Loucy (cell line): ENCODE measurements at regions not wholly inside any gene's neighbourhood (a gene's known extent, or its start where the extent isn't known, plus 50 kb on each side); places are given as distances from the start of the nearest gene placed in this dataset.

Source experiments
- H2AFZ ChIP-seq: fragments of 200-600 bp; sonication (generic); 2 replicates; pipeline ENCODE4 v1.6.0; 2016; ENCODE audit warnings: antibody characterized with exemption, mild to moderate bottlenecking, low read length, moderate library complexity
- H3F3A ChIP-seq: fragments of 200-600 bp; 2 replicates; pipeline ENCODE4 v1.6.0; 2016; ENCODE audit warnings: antibody characterized with exemption, low read depth, mild to moderate bottlenecking
- H3K27me3 ChIP-seq: fragments of 200-600 bp; sonication (generic); 2 replicates; pipeline ENCODE4 v1.6.1; 2014; ENCODE audit warnings: low read length, mild to moderate bottlenecking; ENCODE audit not compliant: insufficient read depth, poor library complexity, severe bottlenecking
- H3K36me3 ChIP-seq: fragments of 200-600 bp; sonication (generic); 2 replicates; pipeline ENCODE4 v1.6.1; 2016; ENCODE audit warnings: low read length; ENCODE audit not compliant: insufficient read depth
- H3K4me1 ChIP-seq: fragments of 200-600 bp; sonication (generic); 2 replicates; pipeline ENCODE4 v1.5.1; 2014; ENCODE audit warnings: low read length, mild to moderate bottlenecking; ENCODE audit not compliant: insufficient read depth, poor library complexity, severe bottlenecking
- H3K4me2 ChIP-seq: fragments of 200-600 bp; sonication (generic); 2 replicates; pipeline ENCODE4 v1.6.0; 2014; ENCODE audit warnings: antibody characterized with exemption, low read length, low read depth, mild to moderate bottlenecking; ENCODE audit not compliant: poor library complexity, severe bottlenecking
- H3K4me3 ChIP-seq: fragments of 200-600 bp; sonication (generic); 2 replicates; pipeline ENCODE4 v1.5.1; 2014; ENCODE audit warnings: low read length, mild to moderate bottlenecking, mixed read lengths; ENCODE audit not compliant: poor library complexity, severe bottlenecking
- H3K79me2 ChIP-seq: fragments of 200-600 bp; sonication (generic); 2 replicates; pipeline ENCODE4 v1.6.1; 2014; ENCODE audit warnings: low read length; ENCODE audit not compliant: insufficient read depth
- H3K9ac ChIP-seq: fragments of 200-600 bp; sonication (generic); 2 replicates; pipeline ENCODE4 v1.6.0; 2014; ENCODE audit warnings: mild to moderate bottlenecking, low read depth, low read length, moderate library complexity; ENCODE audit not compliant: poor library complexity, severe bottlenecking
- H3K9me2 ChIP-seq: fragments of 200-600 bp; sonication (generic); replicated peaks from 2 replicates; pipeline ENCODE4 v1.6.1; 2016; ENCODE audit warnings: low read depth, low read length, mixed read lengths
- H3K9me3 ChIP-seq: fragments of 200-600 bp; sonication (generic); 2 replicates; pipeline ENCODE4 v1.6.1; 2014; ENCODE audit warnings: mild to moderate bottlenecking, antibody characterized with exemption, low read length, low read depth; ENCODE audit not compliant: insufficient read depth
- H4K20me1 ChIP-seq: fragments of 200-600 bp; sonication (generic); 2 replicates; pipeline ENCODE4 v1.6.0; 2014; ENCODE audit warnings: antibody characterized with exemption, low read length, mild to moderate bottlenecking; ENCODE audit not compliant: insufficient read depth, poor library complexity, severe bottlenecking
- EZH2phosphoT487 ChIP-seq: fragments of 200-600 bp; IDR thresholded peaks from 2 replicates; pipeline ENCODE4 v1.6.1; 2018; ENCODE audit warnings: antibody characterized with exemption, mild to moderate bottlenecking, moderate library complexity, borderline replicate concordance
- TF ChIP-seq, protein P1 (sequence below): fragments of 200-600 bp; sonication (generic); conservative IDR thresholded peaks from 2 replicates; pipeline ENCODE4 v1.5.1; 2014; ENCODE audit warnings: mild to moderate bottlenecking, antibody characterized with exemption, low read length

- peaks cover 8% of the 10 kb centered on the region for H3K4me1 ChIP-seq
Observed at GRCh38 chr12:124622331-124622730, 54.9 kb upstream of the NCOR2 start.

GRCh38 chr12:124621296-124621660 is 53.9 kb upstream of the NCOR2 start:
- Histone ChIP-seq H3K27me3 (no peaks in the 10 kb centered on the region), H3F3A (no peaks in the 10 kb centered on the region), H3K4me2 (no peak overlapping the region), H3K4me1 (peaks cover 6% of the 10 kb centered on the region), H3K9me3 (no peaks in the 10 kb centered on the region), H4K20me1 (no peaks in the 10 kb centered on the region), H3K9me2 (no peaks in the 10 kb centered on the region), H3K36me3 (no peaks in the 10 kb centered on the region), H3K79me2 (no peaks in the 10 kb centered on the region), H2AFZ (no peak overlapping the region), H3K4me3 (no peak overlapping the region), H3K9ac (no peak overlapping the region)
- TF ChIP-seq, protein P1, sequence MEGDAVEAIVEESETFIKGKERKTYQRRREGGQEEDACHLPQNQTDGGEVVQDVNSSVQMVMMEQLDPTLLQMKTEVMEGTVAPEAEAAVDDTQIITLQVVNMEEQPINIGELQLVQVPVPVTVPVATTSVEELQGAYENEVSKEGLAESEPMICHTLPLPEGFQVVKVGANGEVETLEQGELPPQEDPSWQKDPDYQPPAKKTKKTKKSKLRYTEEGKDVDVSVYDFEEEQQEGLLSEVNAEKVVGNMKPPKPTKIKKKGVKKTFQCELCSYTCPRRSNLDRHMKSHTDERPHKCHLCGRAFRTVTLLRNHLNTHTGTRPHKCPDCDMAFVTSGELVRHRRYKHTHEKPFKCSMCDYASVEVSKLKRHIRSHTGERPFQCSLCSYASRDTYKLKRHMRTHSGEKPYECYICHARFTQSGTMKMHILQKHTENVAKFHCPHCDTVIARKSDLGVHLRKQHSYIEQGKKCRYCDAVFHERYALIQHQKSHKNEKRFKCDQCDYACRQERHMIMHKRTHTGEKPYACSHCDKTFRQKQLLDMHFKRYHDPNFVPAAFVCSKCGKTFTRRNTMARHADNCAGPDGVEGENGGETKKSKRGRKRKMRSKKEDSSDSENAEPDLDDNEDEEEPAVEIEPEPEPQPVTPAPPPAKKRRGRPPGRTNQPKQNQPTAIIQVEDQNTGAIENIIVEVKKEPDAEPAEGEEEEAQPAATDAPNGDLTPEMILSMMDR, result no peak
- TF ChIP-seq EZH2phosphoT487, result no peak

More at GRCh38 chr12:124622331-124622730, 54.9 kb upstream of the NCOR2 start:
- Histone ChIP-seq H3K4me2 (no peak overlapping the region), H3K27me3 (no peaks in the 10 kb centered on the region), H3F3A (no peaks in the 10 kb centered on the region), H3K9me2 (no peaks in the 10 kb centered on the region), H3K9me3 (no peaks in the 10 kb centered on the region), H3K4me3 (no peak overlapping the region), H4K20me1 (no peaks in the 10 kb centered on the region), H3K79me2 (no peaks in the 10 kb centered on the region), H3K9ac (no peak overlapping the region), H3K36me3 (no peaks in the 10 kb centered on the region), H2AFZ (no peak overlapping the region)
- TF ChIP-seq, protein P1, result no peak
- no peak for TF ChIP-seq EZH2phosphoT487

- Histone ChIP-seq H3K9ac (no peak overlapping the region), H3K9me2 (no peaks in the 10 kb centered on the region), H3F3A (no peaks in the 10 kb centered on the region), H3K4me1 (peaks cover under 1% of the 10 kb centered on the region), H2AFZ (no peak overlapping the region), H3K4me3 (no peak overlapping the region), H3K36me3 (no peaks in the 10 kb centered on the region), H4K20me1 (no peaks in the 10 kb centered on the region), H3K27me3 (no peaks in the 10 kb centered on the region), H3K79me2 (no peaks in the 10 kb centered on the region), H3K9me3 (no peaks in the 10 kb centered on the region), H3K4me2 (no peak overlapping the region)
- no peak for TF ChIP-seq EZH2phosphoT487
- TF ChIP-seq, protein P1, result no peak
Observed at GRCh38 chr12:124620606-124621295, 53.3 kb upstream of the NCOR2 start.
